ENCODE measurements at regions not wholly inside any gene's neighbourhood (a gene's known extent, or its start where the extent isn't known, plus 50 kb on each side); places are given as distances from the start of the nearest gene placed in this dataset.

DNA sequence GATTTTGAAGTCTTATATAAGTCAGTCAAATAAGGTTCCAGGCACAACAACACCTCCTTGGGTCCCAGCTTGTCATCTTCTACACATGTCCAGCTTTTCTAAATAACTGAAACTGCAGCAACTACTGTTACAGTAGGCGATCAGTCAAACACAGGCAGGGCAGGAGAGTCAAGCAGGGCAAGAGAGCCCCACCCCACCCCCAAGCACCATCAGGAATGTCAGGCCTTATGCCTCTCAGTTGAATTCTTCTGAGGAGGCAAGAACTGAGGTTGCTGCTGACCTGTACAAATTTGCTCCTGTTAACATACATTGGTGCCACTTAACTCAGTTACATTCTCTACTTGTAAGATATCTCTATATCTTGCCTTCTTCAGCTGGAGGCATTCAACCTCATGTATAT, 608.8 kb upstream of the PCDH10 start:
- no peak for DNase-seq

DNA sequence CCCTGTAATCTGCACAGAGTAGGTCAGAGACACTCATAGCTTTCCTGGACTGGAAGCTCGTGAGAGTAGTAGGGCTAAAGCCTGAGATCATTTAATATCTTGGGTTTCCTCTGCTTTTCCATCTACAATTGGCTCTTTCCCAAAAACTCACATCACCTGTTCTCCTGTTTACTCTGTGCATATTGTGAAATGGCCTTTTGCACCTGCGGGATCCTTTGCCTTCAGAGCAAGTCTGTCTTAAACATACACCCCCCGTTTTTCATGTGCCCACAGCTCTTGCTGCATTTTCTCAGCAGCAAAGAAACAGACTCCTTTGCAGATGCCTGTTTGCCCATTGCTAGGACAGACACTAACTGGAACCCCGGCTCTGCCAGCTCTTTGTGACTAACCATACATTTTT, 608.3 kb upstream of the PCDH10 start:
- DNase-seq: no peak

DNA sequence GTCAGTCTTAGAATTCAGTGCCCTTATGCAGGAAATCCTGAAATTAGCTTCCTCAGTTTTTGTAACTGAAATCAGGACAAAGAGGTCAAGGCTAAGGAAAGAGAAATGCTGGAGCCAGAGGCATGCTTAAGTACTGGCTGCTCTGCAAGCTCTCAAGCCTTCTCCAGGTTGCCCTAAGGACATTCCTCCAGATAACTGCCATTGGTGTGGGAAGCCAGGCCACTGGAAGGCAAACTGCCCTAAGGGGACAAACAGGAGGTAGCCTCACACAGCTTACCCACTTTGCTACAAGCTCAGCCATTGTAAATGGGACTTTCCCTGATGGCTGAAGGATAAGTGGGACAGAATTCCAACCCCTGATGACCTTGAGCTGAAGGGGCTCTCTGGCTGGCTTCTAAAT, 606.9 kb upstream of the PCDH10 start:
- DNase-seq: no peak

DNA sequence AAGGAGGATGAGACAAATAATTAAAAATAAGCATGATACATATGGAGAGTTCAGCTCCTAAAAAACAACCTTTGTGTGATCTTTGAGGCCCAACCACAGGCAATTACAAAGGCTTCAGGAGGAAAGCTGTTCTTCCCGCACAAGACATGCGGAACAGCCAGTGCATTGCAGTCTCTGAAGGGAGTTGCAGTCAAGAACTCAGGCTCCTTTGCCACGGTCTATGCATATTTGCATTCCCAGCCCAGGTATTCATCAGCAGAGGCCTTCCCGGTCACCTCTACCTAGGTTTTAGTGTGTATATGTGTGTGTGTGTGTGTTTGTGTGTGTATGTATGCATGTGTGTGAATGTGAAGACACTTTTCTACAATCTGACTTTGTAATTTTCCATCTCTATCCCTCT, 600.6 kb upstream of the PCDH10 start:
- no peak for DNase-seq

DNA sequence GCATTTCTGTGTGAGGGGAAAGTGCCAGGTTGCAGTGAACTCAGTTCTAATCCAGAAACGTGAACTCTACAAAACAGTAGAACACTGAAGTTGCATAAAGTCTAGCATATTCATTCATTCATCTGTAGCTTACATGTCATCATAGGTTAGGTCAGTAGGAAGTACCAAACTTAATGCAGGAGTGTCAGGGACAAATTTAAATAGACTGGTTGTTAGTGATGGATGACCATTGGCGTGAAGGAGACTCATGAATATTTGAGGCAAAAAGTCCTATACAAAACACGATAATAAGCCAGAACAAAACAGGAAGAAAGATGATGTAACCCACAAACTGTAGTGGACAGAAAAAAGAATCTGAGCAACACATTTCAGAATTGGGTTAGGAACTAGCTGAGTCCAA, 592.8 kb upstream of the PCDH10 start:
- DNase-seq: no peak

DNA sequence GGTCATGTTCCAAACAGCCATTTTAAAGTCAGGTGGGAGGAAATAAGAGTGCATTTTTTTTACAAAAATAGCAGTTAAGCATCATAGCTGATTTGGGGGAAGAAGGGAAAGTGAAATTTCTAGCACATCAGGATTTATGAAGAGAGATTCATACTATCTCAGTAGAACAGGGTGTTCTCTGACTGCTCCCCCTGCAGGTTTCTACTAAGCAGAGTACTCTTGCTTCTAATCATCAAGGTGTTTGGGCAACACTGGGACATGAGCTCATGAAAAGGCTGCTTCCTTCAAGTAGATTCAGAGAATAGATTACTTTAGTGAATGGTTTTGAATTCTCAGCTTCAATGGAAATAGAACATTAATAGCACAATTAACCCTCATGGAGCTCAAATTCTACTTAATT, 591.4 kb upstream of the PCDH10 start:
- DNase-seq: no peak

DNA sequence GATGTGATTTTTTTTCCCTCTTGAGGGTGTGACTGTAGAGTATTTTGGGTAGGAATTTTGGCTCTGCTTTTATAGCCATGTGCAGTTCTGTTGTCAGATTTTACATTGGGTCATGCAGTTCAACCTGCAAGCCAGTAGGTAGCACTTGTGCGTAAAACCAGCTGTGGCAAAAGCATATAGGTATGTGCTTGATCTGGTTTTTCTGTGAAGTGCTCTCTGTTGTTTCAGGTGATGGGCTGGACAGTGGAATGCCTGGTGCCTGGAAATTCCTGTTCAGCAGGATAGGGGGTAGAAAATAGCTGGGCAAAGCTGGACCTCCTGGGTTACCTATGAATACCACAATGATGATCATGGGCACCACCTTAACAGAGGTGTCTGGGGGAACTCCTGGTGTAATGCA, 584.2 kb upstream of the PCDH10 start:
- no peak for DNase-seq

DNA sequence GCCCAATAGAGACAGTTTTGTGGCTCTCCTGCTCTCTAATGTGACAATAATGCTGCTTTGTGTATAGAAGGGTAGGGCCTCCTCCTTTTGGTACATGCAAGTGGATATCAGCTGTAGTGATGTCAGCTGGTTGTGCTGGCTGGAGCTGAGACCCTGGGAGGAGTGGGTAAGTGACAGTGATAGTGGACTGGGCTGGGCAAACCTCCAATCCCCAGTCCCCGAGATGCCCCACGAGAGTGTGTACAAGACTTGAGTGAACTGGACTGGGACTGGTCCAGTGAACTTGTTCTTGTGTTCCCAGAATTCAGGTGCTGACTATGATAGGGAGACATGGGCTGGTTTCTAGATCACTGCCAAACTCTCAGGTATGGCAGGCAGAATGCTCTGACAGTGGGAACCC, 583.6 kb upstream of the PCDH10 start:
- DNase-seq: no peak

DNA sequence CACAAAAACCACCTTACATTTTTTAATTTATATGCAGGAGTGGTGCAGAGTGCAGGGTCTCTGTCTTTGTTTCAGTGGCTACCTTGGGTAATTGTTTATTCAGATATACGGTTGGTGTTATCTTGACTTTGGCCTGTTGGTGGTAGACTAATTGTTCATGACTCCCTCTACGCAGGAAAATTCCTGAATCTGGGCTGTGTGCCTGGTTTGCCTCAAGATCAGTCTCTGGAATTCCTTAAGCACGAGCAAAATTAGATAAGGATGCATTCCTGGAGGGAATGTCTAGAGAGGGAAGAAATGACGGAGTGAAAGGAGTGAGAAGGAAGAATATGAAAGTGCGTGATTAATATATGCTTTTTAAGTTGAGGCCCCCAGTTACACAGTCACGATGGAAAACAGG, 576.9 kb upstream of the PCDH10 start:
- DNase-seq: no peak

DNA sequence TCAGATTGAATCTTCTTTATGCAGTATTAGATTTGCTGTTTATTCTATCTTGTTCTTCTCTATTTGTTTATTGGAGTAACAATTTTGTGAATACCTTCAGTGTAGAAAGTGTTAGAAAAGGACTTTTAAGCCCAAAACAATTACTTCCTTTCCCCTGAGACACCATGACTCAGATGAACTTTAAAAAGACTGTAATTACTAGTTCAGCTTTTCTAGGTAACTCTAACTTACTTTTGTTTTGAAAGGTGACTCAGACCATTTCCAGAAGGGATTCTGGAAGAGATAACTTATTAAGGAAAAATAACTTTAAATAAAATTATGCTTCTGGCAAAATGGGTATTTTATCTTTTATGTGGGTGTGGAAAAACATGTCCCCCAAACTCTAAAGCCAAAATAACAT, 561.5 kb upstream of the PCDH10 start:
- no peak for DNase-seq

DNA sequence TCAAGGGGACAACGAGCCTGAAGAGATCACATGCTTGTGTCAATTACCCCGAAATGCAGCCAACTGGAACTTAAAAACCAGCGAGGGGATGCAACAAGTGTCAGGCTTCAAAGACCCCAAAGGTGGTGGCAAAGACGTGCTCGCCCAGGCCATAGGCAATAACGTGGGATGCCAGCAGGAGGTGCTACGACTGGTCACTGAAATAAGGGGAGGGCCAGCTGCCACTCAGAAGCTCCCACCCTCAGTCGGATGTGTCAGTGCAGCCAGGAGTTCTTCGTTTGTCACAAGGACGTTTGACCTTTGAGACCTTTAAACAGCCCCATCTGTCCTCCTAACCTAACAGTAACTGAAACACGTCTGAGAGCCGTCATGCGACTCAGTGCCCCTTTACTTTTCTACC, 556.8 kb upstream of the PCDH10 start:
- no peak for DNase-seq

DNA sequence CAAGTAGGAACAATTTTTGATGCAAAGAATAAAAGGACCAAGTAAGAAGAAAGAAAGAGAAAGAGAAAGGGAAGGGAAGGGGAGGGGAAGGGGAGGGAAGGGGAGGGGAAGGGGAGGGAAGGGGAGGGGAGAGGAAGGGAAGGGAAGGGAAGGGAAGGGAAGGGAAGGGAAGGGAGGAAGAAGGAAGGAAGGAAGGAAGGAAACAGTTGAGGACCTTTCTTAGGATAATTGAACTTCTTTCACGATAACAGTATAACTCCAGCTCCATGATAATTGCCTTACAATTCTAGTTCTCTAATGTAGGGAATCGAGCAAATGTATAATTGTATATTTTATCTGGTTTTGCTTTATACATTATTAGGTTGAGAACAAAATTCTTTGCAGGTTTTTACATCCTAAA, 556.2 kb upstream of the PCDH10 start:
- DNase-seq: no peak

DNA sequence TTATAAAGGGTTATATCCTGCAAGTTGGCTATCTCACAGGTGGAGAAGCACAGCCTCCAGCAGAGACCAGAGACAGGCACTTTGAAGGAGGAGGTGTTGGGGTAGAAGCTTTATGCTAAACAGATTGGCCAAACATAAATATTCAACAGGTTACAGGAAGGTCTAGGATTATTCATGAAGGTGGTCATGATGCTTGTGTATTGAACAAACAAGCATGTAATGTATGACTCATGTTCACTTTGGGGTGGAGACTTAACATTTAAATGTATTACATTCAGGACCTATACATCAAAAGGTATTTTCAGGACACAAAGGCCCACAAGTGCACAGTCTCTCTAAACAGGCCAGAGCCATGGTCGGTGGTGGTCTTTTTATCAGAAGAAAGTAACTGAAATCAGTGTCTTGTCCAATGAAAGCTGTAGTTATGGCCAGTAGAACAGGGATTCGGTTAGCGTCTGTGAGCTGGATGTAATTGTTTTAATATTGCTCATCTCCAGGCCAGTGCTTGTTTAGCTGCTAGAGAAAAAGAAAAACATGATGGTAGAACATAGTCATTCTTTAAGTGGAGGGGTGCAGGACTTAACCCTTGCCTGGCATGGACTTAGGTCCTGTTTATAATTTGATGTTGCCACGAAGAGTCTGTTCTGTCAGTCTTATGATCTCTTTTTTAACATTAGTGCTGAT, 555.2 kb upstream of the PCDH10 start:
- DNase-seq: no peak

DNA sequence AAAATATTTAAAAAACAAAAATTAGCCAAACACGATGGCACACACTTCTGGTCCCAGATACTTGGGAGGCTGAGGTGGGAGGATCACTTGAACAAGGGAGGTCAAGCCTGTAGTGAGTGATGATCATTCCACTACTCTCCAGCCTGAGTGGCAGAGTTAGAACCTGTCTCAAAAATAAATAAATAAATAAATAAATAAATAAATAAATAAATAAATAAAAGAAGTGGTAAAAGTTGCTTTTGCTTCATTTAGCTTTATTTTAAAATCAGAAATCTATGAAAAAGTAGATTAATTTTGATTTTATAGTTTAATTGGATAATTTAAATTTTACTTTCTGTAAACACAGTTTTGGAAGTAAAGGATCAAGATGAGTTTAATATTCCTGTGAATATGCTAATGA, 552.9 kb upstream of the PCDH10 start:
- DNase-seq: no peak

DNA sequence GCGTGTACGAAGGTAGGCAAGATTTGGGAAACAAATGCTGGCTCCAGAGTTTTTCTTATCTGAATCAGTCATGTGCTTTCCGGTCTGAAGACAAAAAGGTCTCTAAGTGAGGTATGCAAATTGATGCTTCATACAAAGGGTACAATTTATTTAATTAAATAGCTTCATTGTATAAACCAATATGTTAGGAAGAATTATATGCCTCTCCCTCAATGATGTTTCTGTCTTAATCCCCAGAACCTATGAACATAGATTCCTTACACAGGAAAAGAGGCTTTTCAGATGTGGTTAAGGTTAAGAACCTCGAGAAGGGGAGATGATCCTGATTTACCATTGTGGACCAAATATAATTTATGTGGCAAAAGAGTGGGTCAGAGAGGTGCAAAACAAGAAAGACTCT, 543.5 kb upstream of the PCDH10 start:
- no peak for DNase-seq

DNA sequence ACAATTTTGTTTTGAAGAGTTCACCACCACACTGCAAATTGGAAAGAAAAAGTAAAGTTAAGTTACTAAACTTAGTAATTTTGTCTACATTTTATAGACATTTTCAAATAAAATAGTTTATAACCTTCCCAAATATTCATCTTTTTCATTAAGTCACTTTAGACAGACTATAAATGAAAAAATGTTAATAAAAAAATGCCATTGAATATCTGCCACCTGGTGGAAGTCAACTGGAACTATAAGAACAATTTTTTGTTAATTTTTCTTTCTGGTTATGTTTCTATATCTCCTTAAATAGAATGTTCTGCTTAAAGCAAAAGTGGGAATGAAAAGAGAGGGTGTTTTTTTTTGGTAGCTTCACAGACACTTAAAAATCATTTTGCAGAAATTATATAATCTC, 534.4 kb upstream of the PCDH10 start:
- DNase-seq: no peak

DNA sequence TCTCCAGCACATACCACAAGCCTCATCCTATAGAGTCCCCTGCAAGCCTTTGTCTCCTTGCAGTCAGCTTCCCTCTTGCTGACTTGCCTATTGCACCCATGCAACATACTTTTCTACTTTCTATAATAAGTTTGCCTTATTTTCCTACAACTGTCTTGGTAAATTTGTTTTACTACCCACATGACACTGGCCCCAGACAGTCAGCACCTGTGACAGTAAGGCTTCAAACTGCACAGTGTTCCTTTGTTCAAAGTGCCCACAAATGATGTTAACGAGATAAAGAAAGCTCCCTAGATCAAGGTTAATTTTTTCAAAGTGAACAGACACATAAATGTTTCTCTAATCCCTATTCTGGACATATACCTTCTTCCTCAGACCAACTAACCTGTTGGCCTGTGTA, 529.1 kb upstream of the PCDH10 start:
- no peak for DNase-seq

DNA sequence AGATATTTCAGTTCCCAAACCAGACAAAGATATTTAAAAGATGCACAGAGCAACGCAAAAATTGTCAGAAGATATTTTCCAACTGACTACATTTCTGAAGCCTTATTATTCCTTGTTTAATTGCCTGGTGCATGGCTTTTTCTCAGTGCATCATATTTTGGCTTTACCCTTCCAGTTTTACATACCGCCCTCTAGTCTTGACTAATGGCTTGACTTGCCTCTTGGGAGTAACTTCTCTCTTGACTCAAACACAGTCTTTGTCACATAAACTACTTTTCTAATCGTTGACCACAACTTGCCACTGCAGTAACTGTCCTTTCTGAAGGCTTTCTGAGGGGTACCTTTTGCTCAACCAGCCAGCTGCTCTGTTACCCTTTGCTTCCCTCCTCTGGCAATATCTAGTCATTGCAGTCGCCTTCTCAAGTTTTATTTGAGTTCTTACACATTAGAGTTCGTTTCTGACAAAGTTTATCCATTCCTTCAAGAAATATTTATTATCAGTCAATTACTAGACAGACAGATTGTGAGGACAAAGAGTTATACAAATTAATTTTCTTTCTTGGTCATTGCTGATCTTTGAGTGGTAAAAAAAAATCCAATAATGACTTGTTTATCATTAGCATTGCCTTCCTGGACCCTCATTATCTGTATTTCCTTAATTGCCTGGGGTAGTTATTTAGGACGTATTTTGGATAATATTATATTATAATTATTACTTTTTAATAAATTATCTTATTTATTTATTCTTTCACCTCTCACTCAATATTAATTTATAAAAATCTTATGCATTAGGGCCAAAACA, 506.9 kb upstream of the PCDH10 start:
- peak; percentile 35 for DNase-seq

DNA sequence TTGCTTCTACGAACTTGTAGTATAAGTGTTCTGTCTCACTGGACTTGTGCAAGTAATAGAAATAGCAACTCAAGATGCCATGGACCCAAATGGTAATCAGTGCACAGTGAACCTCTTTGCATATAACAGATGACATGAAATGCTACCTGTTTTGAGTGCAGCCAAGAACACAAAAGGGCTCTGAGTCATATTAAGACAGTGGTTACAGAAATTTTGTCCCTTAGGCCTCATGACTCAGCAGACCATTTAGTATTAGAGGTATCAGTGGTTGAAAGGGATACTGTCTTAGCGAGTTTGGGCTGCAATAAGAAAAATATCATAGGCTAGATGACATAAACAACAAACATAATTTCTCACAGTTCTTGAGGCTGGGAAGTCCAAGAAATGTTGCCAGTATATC, 502.9 kb upstream of the PCDH10 start:
- no peak for DNase-seq

DNA sequence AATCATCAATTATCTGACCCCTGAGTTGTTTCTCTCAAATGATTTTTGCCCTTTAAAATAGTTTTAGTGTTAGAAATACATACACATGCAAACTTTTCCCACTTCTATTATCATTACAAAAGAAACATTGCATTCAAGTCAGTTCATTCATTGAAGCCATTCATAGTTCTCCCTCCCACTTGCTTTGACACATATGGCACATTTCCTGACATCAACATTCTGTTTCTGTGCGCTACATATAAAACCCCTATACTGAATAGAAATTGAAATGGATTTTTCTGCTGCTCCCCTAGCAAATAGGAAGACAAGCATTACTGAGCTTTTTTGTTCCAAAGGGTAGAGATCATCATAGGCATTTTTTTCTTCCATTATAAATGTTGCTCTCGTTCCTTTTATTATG, 497.9 kb upstream of the PCDH10 start:
- peak; percentile 3 for DNase-seq

DNA sequence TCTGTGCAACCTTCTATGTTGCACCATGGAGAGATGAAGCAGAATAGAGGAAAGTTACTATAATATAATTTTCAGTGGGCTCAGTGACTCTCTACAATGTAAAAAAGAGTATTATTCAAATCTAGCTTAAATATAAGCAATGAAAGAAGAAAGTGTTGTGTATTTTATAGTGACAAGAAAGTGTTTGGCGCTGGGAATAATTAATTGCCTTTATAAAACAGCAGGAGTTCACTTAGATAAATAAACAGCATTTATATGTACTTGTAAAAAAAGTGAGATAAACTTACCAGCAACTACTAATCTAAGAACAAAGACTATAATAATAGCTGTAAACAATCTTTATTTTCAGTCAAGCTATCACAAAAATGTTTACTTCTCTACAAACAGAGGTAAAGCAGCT, 488.9 kb upstream of the PCDH10 start:
- no peak for DNase-seq

DNA sequence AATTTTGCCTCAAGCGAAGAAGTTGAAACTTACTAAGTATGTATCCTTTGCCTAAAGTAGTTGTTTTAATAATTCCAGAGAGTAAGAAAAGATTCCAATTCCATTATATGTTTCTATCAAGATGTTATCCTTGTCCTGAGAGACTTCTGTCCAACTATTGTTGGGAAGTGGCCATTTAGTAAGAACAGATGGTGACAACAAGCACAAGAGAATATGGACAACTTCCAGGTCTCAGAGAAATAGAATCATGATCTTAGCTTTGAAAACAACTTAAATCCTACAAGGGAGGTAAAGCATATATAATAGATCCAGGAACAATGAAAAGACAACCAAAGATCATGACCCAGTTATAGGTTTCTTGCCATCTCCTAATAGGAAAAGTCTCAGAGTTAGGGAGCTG, 486.6 kb upstream of the PCDH10 start:
- DNase-seq: no peak

DNA sequence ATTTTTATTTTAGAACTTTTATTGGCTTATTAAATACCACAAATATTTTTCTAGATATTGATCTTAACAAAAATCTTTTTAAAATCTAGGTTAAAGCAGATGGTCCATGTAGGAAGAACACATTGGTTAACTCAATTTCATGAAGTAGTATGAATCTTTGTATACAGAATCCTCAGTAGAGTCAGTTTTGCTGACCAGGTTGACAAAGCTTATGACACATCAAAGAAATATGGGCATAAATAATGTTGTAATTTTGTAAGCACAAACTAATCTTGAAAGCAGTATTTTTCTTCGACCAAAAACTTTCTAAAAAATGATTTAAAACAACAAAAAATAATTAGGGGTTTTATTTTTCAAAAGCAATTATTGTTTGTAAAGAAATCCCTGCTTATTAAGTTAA, 479.3 kb upstream of the PCDH10 start:
- no peak for DNase-seq

DNA sequence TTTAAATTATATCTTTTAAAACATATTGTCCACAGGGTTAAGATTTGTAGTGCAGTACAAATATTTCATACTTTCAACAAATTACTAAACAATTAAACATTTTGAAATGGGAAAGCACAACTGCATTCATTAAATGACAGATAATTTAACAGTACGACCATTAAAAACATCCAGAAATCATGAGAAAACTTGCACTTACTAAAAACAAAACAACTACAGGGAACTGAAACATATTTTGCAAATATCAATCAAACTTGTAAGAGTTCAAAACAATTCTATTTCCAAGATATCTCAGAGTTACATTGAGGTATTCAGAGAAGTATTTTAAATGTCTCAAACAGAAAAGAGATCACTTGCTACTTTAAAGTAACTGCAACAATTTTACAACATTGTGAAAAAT, 478.5 kb upstream of the PCDH10 start:
- DNase-seq: no peak
